Prostate gland (tissue), 2 donors: ENCODE measurements at regions not wholly inside any gene's neighbourhood (a gene's known extent, or its start where the extent isn't known, plus 50 kb on each side); places are given as distances from the start of the nearest gene placed in this dataset.

Experiments used
- CTCF ChIP-seq, 4 experiments: fragments of 200-600 bp in 2 of 4; fragments of 450-650 bp in 2 of 4; sonication (generic) in 2 of 4; IDR thresholded peaks; 1 replicate in 3 of 4; 2 replicates in 1 of 4; pipeline ENCODE4 v1.5.1; 2016 to 2019; ENCODE audit warnings: antibody characterized with exemption in 4 of 4, mild to moderate bottlenecking in 2 of 4, moderate library complexity in 2 of 4
- POLR2A ChIP-seq: fragments of 450-650 bp; IDR thresholded peaks from one replicate; pipeline ENCODE4 v1.6.1; 2016; ENCODE audit warnings: antibody characterized with exemption, mild to moderate bottlenecking
- POLR2AphosphoS5 ChIP-seq: sonication (generic); formaldehyde crosslinking; IDR thresholded peaks from one replicate; pipeline ENCODE4 v1.6.1; 2017; ENCODE audit warnings: antibody characterized with exemption

- TF ChIP-seq POLR2A: no peak
- no peak for TF ChIP-seq CTCF (IDR thresholded peaks at IDR 0.05)
- TF ChIP-seq POLR2AphosphoS5: no peak
Measured at GRCh38 chr5:125967576-125967975, 455.6 kb upstream of the GRAMD2B start.
